Skeletal muscle tissue (tissue), 3 donors: ENCODE measurements at regions not wholly inside any gene's neighbourhood (a gene's known extent, or its start where the extent isn't known, plus 50 kb on each side); places are given as distances from the start of the nearest gene placed in this dataset.

Source experiments
- H3K27ac ChIP-seq: one replicate; pipeline ENCODE4 v1.7.0; 2013; ENCODE audit warnings: mild to moderate bottlenecking, low read depth, low read length, inconsistent platforms
- H3K27me3 ChIP-seq, 3 donors: one replicate each; pipeline ENCODE4 v1.7.0; 2013; ENCODE audit warnings: low read length in 3 of 3; ENCODE audit not compliant: control insufficient read depth in 3 of 3, insufficient read depth in 3 of 3
- H3K36me3 ChIP-seq, 3 donors: one replicate each; pipeline ENCODE4 v1.7.0; 2013; ENCODE audit warnings: low read length in 3 of 3; ENCODE audit not compliant: control insufficient read depth in 3 of 3, insufficient read depth in 3 of 3
- H3K4me1 ChIP-seq, 3 donors: one replicate each; pipeline ENCODE4 v1.7.0; 2013; ENCODE audit warnings: low read length in 3 of 3, mild to moderate bottlenecking in 3 of 3; ENCODE audit not compliant: control insufficient read depth in 3 of 3, insufficient read depth in 3 of 3
- H3K4me3 ChIP-seq, 3 donors: one replicate each; pipeline ENCODE4 v1.7.0; 2013; ENCODE audit warnings: low read length in 3 of 3
- H3K9ac ChIP-seq, 3 donors: one replicate each; pipeline ENCODE4 v1.7.0; 2013; ENCODE audit warnings: low read length in 3 of 3, mild to moderate bottlenecking in 3 of 3, moderate library complexity in 2 of 3, low read depth in 1 of 3
- H3K9me3 ChIP-seq, 3 donors: one replicate each; pipeline ENCODE4 v1.7.0; 2013; ENCODE audit warnings: low read length in 3 of 3; ENCODE audit not compliant: control insufficient read depth in 3 of 3
- donor health status: Osteomylitis.

DNA sequence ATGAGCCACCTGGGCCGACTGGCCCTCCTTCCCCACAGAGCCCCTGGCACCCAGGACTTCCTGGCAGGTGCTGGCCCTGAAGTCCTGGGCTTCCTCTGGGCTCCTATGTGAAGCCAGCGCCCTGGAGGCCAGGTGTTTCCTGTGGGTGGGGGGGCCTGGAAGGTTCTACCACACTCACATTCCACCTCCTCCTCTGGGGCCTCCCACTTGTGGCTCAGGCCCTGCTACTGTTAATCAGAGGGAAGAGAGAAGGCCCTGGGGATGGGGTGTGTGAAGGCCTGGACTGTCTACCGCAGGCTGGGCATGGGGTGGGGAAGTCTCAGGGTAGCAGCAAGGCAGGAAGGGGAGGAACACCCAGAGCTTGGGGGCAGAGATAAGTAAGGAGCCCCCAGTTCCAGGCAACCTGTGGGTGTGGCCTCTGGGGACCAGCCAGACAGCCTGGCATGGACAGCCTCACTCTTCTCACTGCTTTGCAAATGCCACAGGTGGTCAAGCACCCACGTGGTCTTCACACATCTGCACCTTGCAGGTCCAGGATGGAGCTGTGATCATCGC lies 111.9 kb upstream of the TNRC6C start:
- H3K9ac ChIP-seq: no peak overlapping the region
- H3K27ac ChIP-seq: no peak overlapping the region
- H3K4me3 ChIP-seq: no peak overlapping the region
- no peaks in the 10 kb centered on the region for H3K27me3 ChIP-seq
- no peaks in the 10 kb centered on the region for H3K9me3 ChIP-seq
- no peaks in the 10 kb centered on the region for H3K36me3 ChIP-seq
- H3K4me1 ChIP-seq: peaks cover 7 to 16% (median 14%) of the 10 kb centered on the region in 3 donors

DNA sequence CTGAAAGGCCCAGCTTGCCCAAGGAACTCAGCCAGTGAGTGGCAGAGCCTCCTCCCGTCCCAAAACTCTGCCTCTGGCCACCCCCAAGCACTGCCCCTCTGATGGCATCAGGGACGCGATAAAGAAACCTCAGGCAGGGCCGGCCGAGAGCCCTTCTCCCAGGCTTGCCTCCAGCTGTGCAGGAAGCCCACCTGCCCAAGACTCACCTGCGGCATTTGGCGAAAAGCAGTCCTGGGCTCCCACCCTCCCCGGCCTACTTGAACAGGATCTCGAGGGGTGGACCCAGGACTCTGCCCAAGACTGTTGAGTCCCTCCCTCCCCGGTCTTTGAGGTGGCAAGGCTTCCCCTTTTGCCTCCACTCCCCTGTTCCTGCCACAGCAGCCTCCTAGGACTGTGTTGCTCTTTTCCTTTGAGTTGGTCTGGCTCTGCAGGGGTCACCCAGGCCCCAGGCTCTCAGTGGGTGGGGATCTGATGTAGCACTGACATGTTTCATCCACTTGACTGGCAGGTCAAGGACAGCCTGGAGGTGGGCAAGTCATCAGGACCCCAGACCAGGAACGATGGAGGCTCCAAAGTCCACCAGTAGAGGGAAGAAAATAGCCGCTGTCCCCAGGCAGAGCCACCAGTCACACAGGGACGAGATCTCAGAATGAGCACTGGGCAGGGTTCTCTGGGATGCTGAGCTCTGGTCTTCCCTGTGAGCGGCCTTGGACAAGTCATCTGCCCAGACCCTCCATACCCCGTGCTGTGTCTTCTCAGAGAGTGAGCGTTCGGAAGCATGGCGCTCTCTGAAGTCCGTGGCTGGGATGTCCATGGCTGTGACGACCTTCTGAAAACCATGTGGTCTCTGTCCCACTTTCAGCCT lies 111.0 kb upstream of the TNRC6C start:
- Histone ChIP-seq H3K36me3 (no peaks in the 10 kb centered on the region), H3K27me3 (no peaks in the 10 kb centered on the region), H3K4me1 (peaks cover 0 to 7% (median 5%) of the 10 kb centered on the region in 3 donors), H3K27ac (no peak overlapping the region), H3K9me3 (no peaks in the 10 kb centered on the region), H3K9ac (no peak overlapping the region), H3K4me3 (no peak overlapping the region)

DNA sequence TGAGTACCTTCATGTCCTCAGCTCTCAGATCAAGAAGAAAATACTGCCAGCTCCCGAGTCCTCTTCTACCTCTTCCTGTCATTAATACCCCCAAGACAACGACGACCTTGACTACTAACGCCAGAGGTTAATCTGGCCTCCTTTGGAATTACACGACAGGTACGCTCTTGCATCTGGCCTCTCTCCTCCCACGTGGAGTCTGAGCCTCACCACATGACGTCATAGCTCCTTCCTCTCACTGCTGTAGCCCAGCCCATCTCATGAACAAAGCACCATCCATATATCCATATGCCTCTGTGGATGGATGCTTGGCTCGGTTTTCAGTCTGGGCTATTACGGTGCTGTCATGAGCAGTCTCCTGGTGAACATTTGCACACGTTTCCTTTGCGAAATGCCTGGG lies 110.2 kb upstream of the TNRC6C start:
- Histone ChIP-seq H3K9ac (no peak overlapping the region), H3K9me3 (no peaks in the 10 kb centered on the region), H3K27ac (no peak overlapping the region), H3K4me3 (no peak overlapping the region), H3K4me1 (peaks cover 0 to 4% (median 0%) of the 10 kb centered on the region in 3 donors), H3K27me3 (no peaks in the 10 kb centered on the region), H3K36me3 (no peaks in the 10 kb centered on the region)

DNA sequence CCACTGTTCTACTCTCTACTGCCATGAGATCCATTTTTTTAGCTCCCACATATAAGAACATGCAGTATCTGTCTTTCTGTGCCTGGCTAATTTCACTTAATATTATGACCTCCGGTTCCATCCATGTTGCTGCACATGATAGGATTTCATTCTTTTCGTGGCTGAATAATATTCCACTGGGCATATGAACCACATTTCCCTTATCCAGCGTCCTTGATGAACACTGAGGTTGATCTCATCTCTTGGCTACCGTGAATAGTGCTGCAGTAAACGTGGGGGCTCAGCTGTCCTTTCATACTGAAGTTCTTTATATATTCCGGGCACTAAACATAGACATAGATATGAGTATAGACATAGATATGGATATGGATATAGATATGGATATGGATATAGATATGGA lies 109.3 kb upstream of the TNRC6C start:
- H3K9me3 ChIP-seq: no peaks in the 10 kb centered on the region
- H3K36me3 ChIP-seq: no peaks in the 10 kb centered on the region
- H3K27ac ChIP-seq: no peak overlapping the region
- H3K9ac ChIP-seq: no peak overlapping the region
- no peaks in the 10 kb centered on the region for H3K27me3 ChIP-seq
- no peak overlapping the region for H3K4me3 ChIP-seq
- peaks cover 0 to 4% (median 0%) of the 10 kb centered on the region in 3 donors for H3K4me1 ChIP-seq

DNA sequence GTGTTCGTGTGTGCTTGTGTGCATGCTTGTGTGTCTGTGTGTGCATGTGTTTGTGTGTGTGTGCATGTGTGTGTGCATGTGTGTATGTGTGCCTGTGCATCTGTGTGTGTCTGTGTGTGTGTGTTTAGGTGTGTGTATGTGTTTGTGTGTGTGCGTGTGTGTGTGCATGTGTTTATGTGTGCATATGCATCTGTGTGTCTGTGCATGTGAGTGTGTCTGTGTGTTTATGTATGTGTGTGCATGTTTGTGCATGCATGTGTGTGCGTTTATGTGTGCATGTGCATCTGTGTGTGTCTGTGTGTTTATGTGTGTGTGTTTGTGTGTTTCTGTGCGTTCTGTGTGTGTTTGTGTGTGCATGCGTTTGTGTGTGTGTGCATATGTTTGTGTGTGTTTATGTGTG lies 106.6 kb upstream of the TNRC6C start:
- H3K9me3 ChIP-seq: no peaks in the 10 kb centered on the region
- peaks cover 0 to 3% (median 2%) of the 10 kb centered on the region in 3 donors for H3K27me3 ChIP-seq
- no peak overlapping the region for H3K9ac ChIP-seq
- no peaks in the 10 kb centered on the region for H3K36me3 ChIP-seq
- H3K4me1 ChIP-seq: peaks cover 0 to 4% (median 0%) of the 10 kb centered on the region in 3 donors
- H3K27ac ChIP-seq: no peak overlapping the region
- no peak overlapping the region for H3K4me3 ChIP-seq

DNA sequence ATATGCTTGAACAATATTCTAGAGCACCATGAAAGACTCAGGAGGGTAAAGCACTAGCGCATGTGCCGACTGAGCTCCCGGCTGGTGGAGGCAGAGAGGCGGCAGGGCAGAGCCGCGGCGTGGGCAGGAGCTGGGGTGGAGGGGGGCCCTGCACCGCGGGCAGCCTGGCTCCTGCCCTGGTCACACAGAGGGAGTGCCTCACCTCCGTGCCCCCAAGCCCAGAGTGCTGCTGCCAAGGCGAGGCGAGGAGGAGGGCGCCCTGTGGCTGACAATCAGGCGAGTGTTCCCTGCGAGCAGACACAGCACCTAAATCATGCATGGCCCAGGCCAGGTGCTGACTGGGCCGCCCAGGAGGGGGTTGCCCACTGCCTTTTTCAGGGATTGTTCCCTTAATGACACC lies 105.8 kb upstream of the TNRC6C start:
- peaks cover 0 to 4% (median 0%) of the 10 kb centered on the region in 3 donors for H3K4me1 ChIP-seq
- H3K9me3 ChIP-seq: no peaks in the 10 kb centered on the region
- peaks cover 0 to 3% (median 2%) of the 10 kb centered on the region in 3 donors for H3K27me3 ChIP-seq
- no peak overlapping the region for H3K9ac ChIP-seq
- no peak overlapping the region for H3K27ac ChIP-seq
- no peaks in the 10 kb centered on the region for H3K36me3 ChIP-seq
- H3K4me3 ChIP-seq: no peak overlapping the region

DNA sequence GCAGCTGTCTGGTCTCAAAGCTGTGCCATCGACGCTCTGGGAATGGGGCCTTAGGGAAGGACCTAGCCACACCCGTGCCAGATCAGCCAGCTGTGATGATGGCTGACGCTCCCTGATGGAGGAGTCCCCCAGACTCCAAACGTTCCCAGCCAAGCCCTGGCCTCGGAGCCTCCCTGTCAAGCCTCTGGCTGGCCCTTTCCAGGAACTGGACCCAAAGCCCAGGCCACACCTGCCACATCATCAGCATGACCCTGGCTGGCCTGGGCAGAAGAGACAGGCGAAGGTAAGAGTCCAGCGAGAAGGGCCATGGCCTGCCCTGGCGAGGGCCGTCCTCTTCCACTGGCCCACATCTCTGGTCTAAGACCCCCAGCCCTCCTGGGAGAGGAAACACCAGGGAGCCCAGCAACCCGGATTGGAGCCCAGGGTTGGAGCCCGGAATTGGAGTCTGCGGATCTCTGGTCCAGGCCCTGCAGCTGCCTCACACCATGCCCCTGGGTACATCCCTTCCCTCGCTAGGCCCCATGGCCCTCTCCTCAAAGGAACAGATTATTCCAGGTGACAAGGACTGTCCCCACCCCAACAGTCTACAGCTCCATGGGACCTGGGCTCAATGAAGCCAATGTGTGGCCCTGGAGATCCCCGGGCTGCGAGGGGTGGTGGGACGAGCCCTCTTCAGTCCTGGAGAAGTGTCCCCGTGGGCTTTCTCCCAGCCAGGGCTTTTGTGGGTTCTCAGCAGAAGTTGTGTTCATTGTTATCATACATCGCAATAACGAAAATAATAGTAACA lies 105.1 kb upstream of the TNRC6C start:
- Histone ChIP-seq H3K36me3 (no peaks in the 10 kb centered on the region), H3K27ac (no peak overlapping the region), H3K4me3 (no peak overlapping the region), H3K27me3 (peaks cover 0 to 3% (median 2%) of the 10 kb centered on the region in 3 donors), H3K9me3 (no peaks in the 10 kb centered on the region), H3K4me1 (peaks cover 0 to 4% (median 0%) of the 10 kb centered on the region in 3 donors), H3K9ac (no peak overlapping the region)

DNA sequence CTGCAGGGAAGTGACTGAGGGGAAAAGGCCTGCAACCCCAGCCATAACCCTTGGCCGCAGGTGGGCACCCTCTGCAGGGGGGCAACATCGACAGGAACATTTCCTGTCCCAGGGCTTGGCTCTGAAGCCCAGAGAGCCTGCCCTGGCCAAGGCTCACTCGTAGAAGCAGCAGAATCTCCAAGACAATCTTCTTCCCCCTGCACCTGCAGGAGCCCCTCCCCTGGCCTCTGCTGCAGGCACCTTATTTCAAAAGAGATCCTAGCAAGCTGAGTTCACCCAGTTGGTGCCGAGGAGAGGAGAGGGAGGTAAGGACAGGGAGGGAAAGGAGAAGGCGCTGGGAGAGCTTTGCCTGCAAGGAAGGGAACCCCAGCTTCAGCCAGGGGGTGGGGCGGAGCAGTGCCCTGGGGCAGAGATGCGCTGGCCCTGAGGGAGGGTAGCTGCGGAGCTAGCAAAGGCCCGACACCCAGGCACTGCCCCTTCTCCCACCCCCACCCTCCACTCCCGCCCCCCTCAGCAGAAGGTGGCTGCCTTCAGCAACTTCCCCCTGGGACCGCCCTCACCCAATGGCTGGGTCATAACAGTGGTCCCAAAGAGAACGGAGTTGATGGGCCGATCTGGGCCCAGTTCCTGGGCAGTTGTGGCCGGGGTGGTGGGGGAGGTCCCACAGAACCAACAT lies 104.3 kb upstream of the TNRC6C start:
- Histone ChIP-seq H3K4me3 (no peak overlapping the region), H3K27me3 (peaks cover 0 to 6% (median 3%) of the 10 kb centered on the region in 3 donors)

DNA sequence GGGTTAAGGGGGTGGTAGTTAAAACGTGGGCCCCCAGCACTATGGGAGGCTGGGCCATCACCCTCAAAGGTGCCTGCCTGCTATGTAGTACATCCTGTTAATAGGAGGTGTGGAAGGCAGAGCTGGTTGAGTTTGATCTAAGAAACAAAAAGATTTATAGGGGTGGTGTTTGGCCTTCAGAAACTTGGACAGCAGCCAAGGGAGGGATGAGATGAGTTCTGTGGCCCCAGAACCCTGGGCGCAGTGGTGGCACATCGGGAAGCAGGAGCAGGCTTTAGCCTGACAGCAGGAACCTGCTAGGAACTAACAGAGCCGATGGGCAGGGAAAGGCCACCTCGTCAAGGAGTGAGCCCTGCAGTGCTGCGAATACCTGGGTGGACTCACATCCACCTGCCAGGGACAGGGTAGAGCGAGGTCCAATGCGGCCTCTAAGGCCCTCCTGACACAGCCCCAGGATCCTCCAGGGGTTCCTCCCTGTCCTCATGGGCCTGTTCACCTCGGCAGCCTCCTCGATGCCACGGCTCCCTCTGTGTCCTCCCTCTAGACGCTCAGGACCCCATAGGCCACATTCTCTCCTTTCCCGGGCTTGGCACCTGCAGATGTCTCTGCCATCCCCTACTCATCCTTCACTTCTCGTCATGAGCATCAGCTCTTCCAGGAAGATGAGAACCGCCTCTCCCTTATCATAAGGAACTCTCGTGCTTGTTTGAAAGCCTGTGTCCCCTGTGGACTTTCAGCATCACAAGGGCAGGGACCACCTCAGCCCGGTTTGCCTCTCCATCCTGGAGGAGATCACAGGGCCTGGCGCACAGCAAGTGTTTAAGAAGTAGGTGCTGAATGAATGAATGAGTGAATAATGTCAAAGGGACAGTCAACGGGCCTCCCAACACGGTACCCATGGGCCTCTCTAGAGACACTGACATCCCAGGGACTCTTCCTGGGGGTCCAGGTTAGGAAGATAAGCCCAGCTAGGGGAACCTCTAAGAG lies 103.5 kb upstream of the TNRC6C start:
- Histone ChIP-seq H3K4me1 (peaks cover 0 to 5% (median 4%) of the 10 kb centered on the region in 3 donors), H3K4me3 (no peak overlapping the region), H3K9me3 (no peaks in the 10 kb centered on the region), H3K9ac (no peak overlapping the region), H3K27ac (no peak overlapping the region), H3K27me3 (peaks cover 0 to 7% (median 3%) of the 10 kb centered on the region in 3 donors), H3K36me3 (no peaks in the 10 kb centered on the region)

More for the DNA sequence above, 104.3 kb upstream of the TNRC6C start:
- H3K36me3 ChIP-seq: no peaks in the 10 kb centered on the region
- H3K9me3 ChIP-seq: no peaks in the 10 kb centered on the region
- H3K4me1 ChIP-seq: peaks cover 0 to 4% (median 3%) of the 10 kb centered on the region in 3 donors
- H3K9ac ChIP-seq: no peak overlapping the region
- no peak overlapping the region for H3K27ac ChIP-seq
